Hepatocyte (in vitro differentiated cells): ENCODE measurements at regions not wholly inside any gene's neighbourhood (a gene's known extent, or its start where the extent isn't known, plus 50 kb on each side); places are given as distances from the start of the nearest gene placed in this dataset.
A peak's percentile ranks its signal among the peaks of the same experiment; 100 is the strongest.
"Not testable (repeated sequence)": the region's sequence is repeated elsewhere in the genome, so short reads cannot be mapped to it uniquely, and the experiment has no call there.

Experiments used
- DNase-seq: peaks from one replicate; pipeline ENCODE4 v3.0.0-alpha.2; 2016; ENCODE audit warnings: low spot score
- H2AFZ ChIP-seq: fragments of 200-600 bp; sonication (generic); 2 replicates; pipeline ENCODE4 v1.6.0; 2016; ENCODE audit warnings: antibody characterized with exemption, mild to moderate bottlenecking
- H3K27ac ChIP-seq: fragments of 200-600 bp; sonication (generic); 2 replicates; pipeline ENCODE4 v1.5.1; 2016; ENCODE audit warnings: mild to moderate bottlenecking
- H3K27me3 ChIP-seq: fragments of 200-600 bp; sonication (generic); 2 replicates; pipeline ENCODE4 v1.6.1; 2016
- H3K36me3 ChIP-seq: fragments of 200-600 bp; sonication (generic); replicated peaks from 2 replicates; pipeline ENCODE4 v1.5.1; 2016; ENCODE audit warnings: low read depth; ENCODE audit not compliant: insufficient read depth
- H3K4me1 ChIP-seq: fragments of 200-600 bp; sonication (generic); 2 replicates; pipeline ENCODE4 v1.5.1; 2016; ENCODE audit warnings: mild to moderate bottlenecking, moderate library complexity; ENCODE audit not compliant: insufficient read depth
- H3K4me2 ChIP-seq: fragments of 200-600 bp; sonication (generic); 2 replicates; pipeline ENCODE4 v1.6.0; 2016
- H3K4me3 ChIP-seq: fragments of 200-600 bp; sonication (generic); 2 replicates; pipeline ENCODE4 v1.5.1; 2016; ENCODE audit warnings: mild to moderate bottlenecking
- H3K79me2 ChIP-seq: fragments of 200-600 bp; sonication (generic); 2 replicates; pipeline ENCODE4 v1.6.0; 2017; ENCODE audit warnings: mild to moderate bottlenecking
- H3K9me2 ChIP-seq: fragments of 200-600 bp; sonication (generic); replicated peaks from 2 replicates; pipeline ENCODE4 v1.6.0; 2017; ENCODE audit warnings: mild to moderate bottlenecking; ENCODE audit not compliant: insufficient read depth
- H3K9me3 ChIP-seq: fragments of 200-600 bp; sonication (generic); 2 replicates; pipeline ENCODE4 v1.5.1; 2016; ENCODE audit warnings: low read depth, mild to moderate bottlenecking
- H4K20me1 ChIP-seq: fragments of 200-600 bp; sonication (generic); 2 replicates; pipeline ENCODE4 v1.6.0; 2016; ENCODE audit warnings: mild to moderate bottlenecking; ENCODE audit not compliant: insufficient read depth, poor library complexity, severe bottlenecking
- CTCF ChIP-seq: fragments of 200-600 bp; sonication (generic); IDR thresholded peaks from 2 replicates; pipeline ENCODE4 v1.5.1; 2016; ENCODE audit warnings: antibody characterized with exemption, mild to moderate bottlenecking; ENCODE audit not compliant: poor library complexity
- EZH2 ChIP-seq: fragments of 200-600 bp; sonication (generic); IDR thresholded peaks from 2 replicates; pipeline ENCODE4 v1.6.1; 2016; ENCODE audit warnings: antibody characterized with exemption, mild to moderate bottlenecking, borderline replicate concordance
- EZH2phosphoT487 ChIP-seq: fragments of 200-600 bp; sonication (generic); IDR thresholded peaks from one replicate; pipeline ENCODE4 v1.6.1; 2018; ENCODE audit warnings: antibody characterized with exemption, mild to moderate bottlenecking, low read depth, moderate library complexity; ENCODE audit not compliant: unreplicated experiment, severe bottlenecking
- WGBS: methylation state at CpG from one replicate; pipeline ENCODE4 v1.1.6; 2016; ENCODE audit warnings: low lambda C conversion rate; ENCODE audit errors: missing lambda C conversion rate; 5-methylcytosine and 5-hydroxymethylcytosine counted together

DNA sequence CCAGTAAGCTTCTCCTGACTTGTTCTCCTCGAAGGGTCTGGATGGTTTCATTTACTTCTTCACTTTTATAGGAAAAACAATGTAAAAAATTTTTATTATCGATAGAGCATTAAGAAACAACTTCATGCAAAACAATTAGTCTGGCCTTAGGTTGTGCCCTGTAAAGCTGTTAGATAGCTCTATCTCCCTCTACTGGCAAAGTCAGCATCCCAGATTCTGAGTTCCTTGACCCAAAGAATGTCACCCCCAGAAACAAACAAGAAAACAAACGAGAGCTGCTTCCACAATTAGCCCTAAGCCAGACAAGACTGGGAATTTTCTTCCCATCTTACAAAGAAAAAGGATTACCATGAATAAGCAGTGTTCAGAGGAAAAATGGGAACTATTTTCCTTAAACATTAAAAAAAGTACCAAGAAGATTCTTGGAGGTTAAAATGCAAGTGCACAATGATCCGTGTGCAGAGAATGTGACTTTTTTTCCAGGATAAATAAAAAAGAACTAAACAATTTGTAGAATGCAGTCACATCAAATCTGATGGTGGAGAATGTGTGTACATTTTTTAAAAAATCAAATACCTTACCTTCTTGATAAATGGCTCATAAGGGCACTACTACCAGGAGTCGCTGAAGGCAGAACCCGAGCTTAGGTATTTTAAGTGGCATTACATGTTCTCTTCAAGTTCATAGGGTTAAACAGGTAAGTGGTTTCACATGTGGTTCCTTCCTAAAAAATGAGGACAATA is 293.2 kb downstream of the FBXO8 start:
- Histone ChIP-seq H3K9me3 (no peaks in the 10 kb centered on the region), H2AFZ (no peak overlapping the region), H3K27me3 (no peaks in the 10 kb centered on the region), H3K9me2 (no peaks in the 10 kb centered on the region), H3K79me2 (no peaks in the 10 kb centered on the region), H4K20me1 (no peaks in the 10 kb centered on the region), H3K36me3 (no peaks in the 10 kb centered on the region), H3K4me1 (peaks cover 2% of the 10 kb centered on the region), H3K4me2 (peak overlapping the region; percentile 55), H3K4me3 (no peak overlapping the region), H3K27ac (peak overlapping the region; percentile 71)
- TF ChIP-seq EZH2: no peak
- TF ChIP-seq CTCF: peak; percentile 66
- WGBS: 30% methylated on average over 6 of the region's 6 CpGs
- peak; percentile 51 for DNase-seq

- not testable (repeated sequence) for H3K79me2 ChIP-seq, H3K27ac ChIP-seq, H3K9me2 ChIP-seq, DNase-seq, H3K27me3 ChIP-seq, H3K4me1 ChIP-seq, H3K9me3 ChIP-seq, H4K20me1 ChIP-seq, H3K4me2 ChIP-seq, H3K4me3 ChIP-seq, H2AFZ ChIP-seq, H3K36me3 ChIP-seq
- 82% methylated on average over 4 of the region's 4 CpGs for WGBS
Observed at GRCh38 chr4:173963523-173963922, 319.9 kb downstream of the FBXO8 start.

GRCh38 chr4:173960398-173960797 is 323.1 kb downstream of the FBXO8 start:
- H3K79me2 ChIP-seq: no peaks in the 10 kb centered on the region
- no peaks in the 10 kb centered on the region for H3K27me3 ChIP-seq
- no peak overlapping the region for H3K4me3 ChIP-seq
- no peaks in the 10 kb centered on the region for H3K36me3 ChIP-seq
- 72% methylated on average over 5 of the region's 5 CpGs for WGBS
- no peaks in the 10 kb centered on the region for H3K9me3 ChIP-seq
- TF ChIP-seq CTCF (no peak), EZH2 (no peak), EZH2phosphoT487 (no peak)
- no peaks in the 10 kb centered on the region for H4K20me1 ChIP-seq
- no peak for DNase-seq
- no peaks in the 10 kb centered on the region for H3K4me1 ChIP-seq
- no peak overlapping the region for H3K4me2 ChIP-seq
- no peaks in the 10 kb centered on the region for H3K9me2 ChIP-seq
- no peak overlapping the region for H2AFZ ChIP-seq
- no peak overlapping the region for H3K27ac ChIP-seq

- no peak overlapping the region for H3K4me3 ChIP-seq
- 46% methylated on average over 1 of the region's 1 CpG for WGBS
- H3K4me2 ChIP-seq: no peak overlapping the region
Observed at GRCh38 chr4:173958445-173958844, 325.0 kb downstream of the FBXO8 start.

More at GRCh38 chr4:173958445-173958844, 325.0 kb downstream of the FBXO8 start:
- H2AFZ ChIP-seq: no peak overlapping the region
- no peaks in the 10 kb centered on the region for H3K36me3 ChIP-seq
- no peaks in the 10 kb centered on the region for H3K9me2 ChIP-seq
- H3K79me2 ChIP-seq: no peaks in the 10 kb centered on the region
- H3K27ac ChIP-seq: no peak overlapping the region
- H3K27me3 ChIP-seq: no peaks in the 10 kb centered on the region
- H3K4me1 ChIP-seq: no peaks in the 10 kb centered on the region
- TF ChIP-seq EZH2: no peak
- TF ChIP-seq CTCF: no peak
- no peak for TF ChIP-seq EZH2phosphoT487
- H3K9me3 ChIP-seq: no peaks in the 10 kb centered on the region
- no peaks in the 10 kb centered on the region for H4K20me1 ChIP-seq
- no peak for DNase-seq
